Right lobe of liver (tissue), 6 donors: ENCODE measurements at regions not wholly inside any gene's neighbourhood (a gene's known extent, or its start where the extent isn't known, plus 50 kb on each side); places are given as distances from the start of the nearest gene placed in this dataset.
A peak's percentile ranks its signal among the peaks of the same experiment; 100 is the strongest.

Experiments
- ATAC-seq, 4 donors: fragments of 200-7000 bp; cut with Tn5 transposase; one replicate each; pipeline ENCODE4 v1.9.1; 2020; ENCODE audit warnings: mild to moderate bottlenecking in 4 of 4, moderate library complexity in 4 of 4
- DNase-seq, 3 donors: peaks; one replicate each; pipeline ENCODE4 v3.0.0-alpha.2; 2020
- H3K27ac ChIP-seq, 3 donors: fragments of 200-600 bp; one replicate each; pipeline ENCODE4 v1.8.0; 2022
- H3K27me3 ChIP-seq, 2 donors: fragments of 200-600 bp; one replicate each; pipeline ENCODE4 v1.8.0; 2022
- H3K36me3 ChIP-seq, 4 donors: fragments of 200-600 bp; sonication (generic) in 1 of 4; one replicate each; pipeline versions ENCODE4 v1.5.1 to v1.8.0; 2017 to 2022; ENCODE audit warnings: control low read depth in 1 of 4
- H3K4me1 ChIP-seq, 4 donors: fragments of 200-600 bp; sonication (generic) in 1 of 4; one replicate each; pipeline versions ENCODE4 v1.5.1 to v1.8.0; 2017 to 2022; ENCODE audit warnings: control low read depth in 1 of 4
- H3K4me3 ChIP-seq, 3 donors: fragments of 200-600 bp; one replicate each; pipeline ENCODE4 v1.8.0; 2022
- H3K9me3 ChIP-seq, 4 donors: fragments of 200-600 bp; sonication (generic) in 1 of 4; one replicate each; pipeline versions ENCODE4 v1.5.1 to v1.8.0; 2017 to 2022; ENCODE audit warnings: control low read depth in 1 of 4
- CTCF ChIP-seq, 4 donors: fragments of 200-600 bp in 3 of 4; fragments of 450-650 bp in 1 of 4; IDR thresholded peaks; one replicate each; pipeline versions ENCODE4 v1.5.1 to v1.8.0; 2016 to 2022; ENCODE audit warnings: antibody characterized with exemption in 4 of 4, mild to moderate bottlenecking in 2 of 4
- POLR2A ChIP-seq: fragments of 450-650 bp; IDR thresholded peaks from one replicate; pipeline ENCODE4 v1.6.1; 2017; ENCODE audit warnings: antibody characterized with exemption, mild to moderate bottlenecking
- WGBS: methylation state at CpG from one replicate; pipeline ENCODE4 v1.1.6; 2018; ENCODE audit warnings: low coverage, low lambda C conversion rate; ENCODE audit not compliant: insufficient coverage; ENCODE audit errors: missing lambda C conversion rate; 5-methylcytosine and 5-hydroxymethylcytosine counted together
- intact Hi-C, 2 donors: fragments of 100-400 bp; cut with DNase I; formaldehyde crosslinking; loops; one replicate each; pipeline versions ENCODE4 v1.11.2 to v1.14.1; 2022
- small RNA-seq, 2 experiments: library from RNA; depleted of rRNA; stranded (forward); fragments of <200 nt; gene quantifications; one replicate each; pipeline ENCODE3, GENCODE V24; 2016
- donor health status: DM: no; HTN: yes; CAD: no.
- donor health status: DM: no; HTN: no; CAD: no.
- donor health status: DM: no; HTN: no; CAD: no.
- donor health status: DM: no; HTN: yes; CAD: no.
- donor health status: DM: no; HTN: yes; CAD: no.

- H3K36me3 ChIP-seq = no peaks in the 10 kb centered on the region
- H3K4me1 ChIP-seq = no peaks in the 10 kb centered on the region
- H3K4me3 ChIP-seq = no peak overlapping the region
- no peaks in the 10 kb centered on the region for H3K27me3 ChIP-seq
- H3K27ac ChIP-seq = no peak overlapping the region
- no peaks in the 10 kb centered on the region for H3K9me3 ChIP-seq
- TF ChIP-seq CTCF (IDR thresholded peaks at IDR 0.05) = no peak
- no peak for TF ChIP-seq POLR2A
- DNase-seq (no peak), ATAC-seq (no peak)
- intact Hi-C loops = no loop called here
Observed at GRCh38 chr2:42843611-42844010, 51.2 kb upstream of the HAAO start.

- H3K36me3 ChIP-seq = no peaks in the 10 kb centered on the region
- intact Hi-C loops = no loop called here
- no peaks in the 10 kb centered on the region for H3K27me3 ChIP-seq
- no peak for ATAC-seq
- no peaks in the 10 kb centered on the region for H3K9me3 ChIP-seq
- whole genome bisulfite sequencing = 77% methylated on average over 5 of the region's 6 CpGs
- peak in 1 of 3 donors; percentile 27 for DNase-seq
- no peak for TF ChIP-seq POLR2A
- no peak for TF ChIP-seq CTCF (IDR thresholded peaks at IDR 0.05)
- H3K4me3 ChIP-seq = no peak overlapping the region
- H3K27ac ChIP-seq = no peak overlapping the region
- H3K4me1 ChIP-seq = no peaks in the 10 kb centered on the region
Observed at GRCh38 chr2:42843131-42843530, 50.7 kb upstream of the HAAO start.

GRCh38 chr2:42842466-42842865 lies 50.1 kb upstream of the HAAO start:
- 88% methylated on average over 4 of the region's 4 CpGs for WGBS
- Histone ChIP-seq H3K27ac (no peak overlapping the region), H3K9me3 (no peaks in the 10 kb centered on the region), H3K4me1 (no peaks in the 10 kb centered on the region), H3K36me3 (no peaks in the 10 kb centered on the region), H3K4me3 (no peak overlapping the region), H3K27me3 (no peaks in the 10 kb centered on the region)
- TF ChIP-seq CTCF (IDR thresholded peaks at IDR 0.05) (no peak), POLR2A (no peak)
- peak in 1 of 3 donors; percentile 7 for DNase-seq
- intact Hi-C loops = no loop called here
- no peak for ATAC-seq

Small RNAs in the stretch of these regions (small RNA-seq; reads per million reads assigned to genes)
- 0 reads per million in 2 experiments for gene RNU6-242P
